Inflammatory macrophage treated with lipopolysaccharide for 1 hour (primary cell): ENCODE measurements at regions not wholly inside any gene's neighbourhood (a gene's known extent, or its start where the extent isn't known, plus 50 kb on each side); places are given as distances from the start of the nearest gene placed in this dataset.
"Not testable (repeated sequence)": the region's sequence is repeated elsewhere in the genome, so short reads cannot be mapped to it uniquely, and the experiment has no call there.

ENCODE experiments used
- DNase-seq, 2 donors: peaks; one replicate each; pipeline ENCODE4 v3.0.0-alpha.2; 2020 to 2022

DNA sequence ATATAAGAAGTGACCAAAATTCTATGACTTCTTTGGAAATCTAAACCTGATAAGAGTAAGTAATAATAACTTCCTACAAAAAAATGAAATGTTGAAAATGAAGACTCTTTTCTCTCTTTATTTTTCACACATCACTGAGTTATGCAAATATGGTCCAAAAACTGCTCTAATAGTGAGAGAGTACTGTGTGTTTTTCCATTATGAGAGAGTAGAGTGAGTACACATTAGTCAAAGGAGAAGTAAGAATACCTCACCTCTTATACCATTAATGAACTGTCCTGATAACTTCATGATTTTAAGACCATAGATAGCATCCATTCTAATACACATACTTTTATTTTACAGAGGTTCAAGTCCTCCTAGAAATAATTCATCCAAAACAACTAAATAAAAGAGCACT is 1310.2 kb downstream of the SI start:
- no peak for DNase-seq

DNA sequence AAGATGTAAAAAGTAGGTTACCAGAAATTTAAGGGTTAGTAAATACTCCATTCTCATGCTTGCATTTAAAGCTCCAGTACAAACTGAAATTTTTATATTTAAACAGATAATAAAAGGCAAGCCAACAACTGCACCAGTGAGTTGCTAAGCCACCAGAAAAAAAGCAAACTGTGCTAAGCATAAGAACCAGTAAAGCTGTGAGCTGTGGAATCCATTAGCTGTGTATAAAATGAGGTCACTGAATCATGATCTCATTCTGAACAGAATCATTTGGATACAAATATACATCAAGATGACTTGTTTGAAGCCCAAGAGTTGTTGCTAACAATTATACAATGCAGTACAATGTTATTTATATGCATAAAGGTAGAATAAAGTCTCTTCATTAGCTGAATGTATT is 1312.2 kb downstream of the SI start:
- no peak for DNase-seq

- DNase-seq = no peak
Observed at GRCh38 chr3:163753033-163753432, 1325.3 kb downstream of the SI start.

GRCh38 chr3:163745204-163745603 is 1333.1 kb downstream of the SI start:
- no peak for DNase-seq

DNA sequence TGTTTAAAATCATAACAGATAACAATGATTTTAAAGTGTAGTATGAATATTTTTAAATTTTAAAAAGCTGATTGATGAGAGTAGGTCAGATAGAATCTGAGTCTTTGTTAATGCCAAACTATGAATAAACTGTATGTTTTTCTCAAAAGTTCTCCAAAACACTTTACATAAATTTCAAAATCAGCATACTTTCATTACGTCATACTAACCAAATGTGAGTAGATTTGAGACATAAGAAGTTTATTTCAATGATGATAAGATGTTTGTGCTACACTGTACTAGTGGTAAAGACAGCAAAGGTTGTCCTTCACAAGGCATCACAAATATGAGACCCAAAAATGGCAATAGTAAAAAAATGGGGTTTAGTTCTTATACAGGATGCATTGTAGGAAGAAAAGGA is 1342.9 kb downstream of the SI start:
- no peak for DNase-seq

DNA sequence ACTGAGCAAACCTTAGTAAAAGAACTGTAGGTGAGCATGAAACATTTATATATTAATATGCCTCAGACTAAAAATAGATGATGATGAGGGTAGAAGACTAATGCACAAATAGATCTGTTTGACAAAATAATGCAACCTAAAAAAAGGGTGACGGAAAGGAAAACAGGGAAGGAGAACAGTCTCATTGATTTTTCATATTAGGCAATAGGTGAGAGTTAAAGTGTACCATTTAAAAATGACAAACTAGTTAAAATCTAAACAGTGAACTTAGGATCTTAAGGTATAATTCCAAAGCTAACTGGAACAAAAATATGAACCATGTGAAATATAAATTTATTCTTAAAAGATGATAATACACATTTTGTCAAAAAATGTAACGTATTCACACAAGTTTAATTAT is 1347.6 kb downstream of the SI start:
- no peak for DNase-seq

GRCh38 chr3:163726125-163726524 is 1352.2 kb downstream of the SI start:
- DNase-seq = no peak

DNA sequence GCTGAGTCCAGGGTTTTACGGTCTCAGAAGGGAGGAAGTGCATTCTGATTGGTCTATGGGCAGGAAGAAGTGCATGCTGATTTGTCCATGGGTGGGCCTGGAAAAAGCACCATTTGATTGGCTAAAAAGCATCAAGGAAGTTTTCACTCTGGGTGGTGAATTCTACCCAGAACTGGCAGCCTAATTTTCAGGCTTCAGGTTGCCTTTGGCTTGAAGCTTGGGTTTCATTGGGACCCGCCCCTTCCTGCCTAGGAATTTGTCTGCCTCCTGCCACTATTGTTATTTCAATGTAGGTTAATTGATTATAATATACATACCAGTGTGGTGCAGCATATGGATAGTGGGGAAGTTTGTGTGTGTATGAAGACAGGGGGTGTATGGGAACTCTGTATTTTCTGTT is 1355.9 kb downstream of the SI start:
- DNase-seq = no peak

DNA sequence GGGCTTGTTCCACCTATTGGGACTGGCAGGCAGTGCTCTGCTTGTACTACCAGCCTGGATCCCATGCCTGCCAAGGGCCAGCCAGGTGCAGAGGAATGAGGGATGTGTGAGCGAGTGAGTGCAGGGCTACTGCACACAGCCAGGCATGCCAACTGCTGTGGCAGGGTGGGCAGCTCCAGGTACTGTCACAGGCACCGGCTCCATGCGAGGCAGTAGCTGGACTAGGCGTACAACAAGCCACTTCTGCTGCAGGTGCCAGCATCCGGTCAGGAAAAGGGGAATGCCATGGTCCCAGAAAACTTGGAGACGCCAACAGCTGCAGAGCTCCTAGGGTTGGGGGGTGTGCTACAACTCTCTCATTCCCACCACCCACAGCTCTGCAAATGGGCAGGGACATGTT is 1356.7 kb downstream of the SI start:
- DNase-seq = no peak

DNA sequence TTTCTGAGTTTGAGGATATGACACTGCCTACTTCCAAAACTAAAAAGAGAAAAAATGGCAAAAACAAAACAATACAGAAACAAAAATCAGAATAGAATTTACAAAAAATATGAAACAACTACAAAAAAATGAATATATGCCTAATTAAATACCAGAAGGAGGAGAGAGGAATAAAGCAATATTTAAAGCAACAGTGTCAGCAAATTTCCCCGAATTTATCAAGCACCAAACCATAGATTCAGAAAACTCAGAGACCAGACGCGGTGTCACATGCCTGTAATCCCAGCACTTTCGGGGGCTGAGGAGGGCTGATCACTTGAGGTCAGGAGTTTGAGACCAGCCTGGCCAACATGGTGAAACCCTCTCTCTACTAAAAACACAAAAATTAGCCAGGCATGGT is 1360.9 kb downstream of the SI start:
- DNase-seq = no peak

GRCh38 chr3:163708428-163708827 is 1369.9 kb downstream of the SI start:
- DNase-seq = no peak

GRCh38 chr3:163707659-163708058 is 1370.6 kb downstream of the SI start:
- DNase-seq = no peak

DNA sequence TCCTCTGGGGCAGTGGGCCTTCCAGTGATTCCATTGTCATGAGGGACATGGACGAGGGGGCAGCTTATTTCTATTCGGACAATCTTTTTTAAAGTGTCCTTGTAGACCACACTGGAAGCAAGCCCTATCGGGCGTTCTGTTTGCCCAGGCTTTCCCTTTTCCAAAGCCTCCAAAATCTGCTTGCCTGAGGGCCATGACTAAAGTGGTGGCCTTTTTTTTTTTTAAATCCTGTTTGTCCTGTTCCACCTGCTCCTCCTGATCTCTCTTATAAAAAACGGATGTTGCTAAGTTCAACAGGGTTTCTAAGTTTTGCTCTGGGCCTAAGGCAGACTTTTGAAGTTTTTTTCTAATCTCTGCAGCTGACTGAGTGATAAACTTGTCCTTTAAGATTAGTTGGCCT is 1380.1 kb downstream of the SI start:
- DNase-seq = not testable (repeated sequence)

- DNase-seq = no peak
Observed at GRCh38 chr3:163692494-163692893, 1385.8 kb downstream of the SI start.

DNA sequence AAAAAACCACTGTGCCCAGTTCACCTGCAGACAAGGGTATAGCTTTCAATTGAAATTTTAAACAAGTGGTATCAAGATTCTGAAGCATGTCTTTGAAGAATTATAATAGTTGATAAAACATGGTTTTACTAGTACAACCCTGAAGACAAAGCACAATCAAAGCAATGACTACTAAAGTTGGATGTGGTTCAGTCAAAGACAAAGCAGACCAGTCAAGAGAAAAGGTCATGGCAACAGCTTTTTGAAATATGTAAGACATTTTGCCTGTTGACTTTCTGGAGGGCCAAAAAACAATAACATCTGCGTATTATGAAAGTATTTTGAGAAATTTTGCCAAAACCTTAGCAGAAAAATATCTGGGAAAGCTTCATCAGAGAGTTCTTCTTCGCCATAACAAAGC is 1393.6 kb downstream of the SI start:
- DNase-seq = no peak

- DNase-seq = no peak
Observed at GRCh38 chr3:163672954-163673353, 1405.3 kb downstream of the SI start.

DNA sequence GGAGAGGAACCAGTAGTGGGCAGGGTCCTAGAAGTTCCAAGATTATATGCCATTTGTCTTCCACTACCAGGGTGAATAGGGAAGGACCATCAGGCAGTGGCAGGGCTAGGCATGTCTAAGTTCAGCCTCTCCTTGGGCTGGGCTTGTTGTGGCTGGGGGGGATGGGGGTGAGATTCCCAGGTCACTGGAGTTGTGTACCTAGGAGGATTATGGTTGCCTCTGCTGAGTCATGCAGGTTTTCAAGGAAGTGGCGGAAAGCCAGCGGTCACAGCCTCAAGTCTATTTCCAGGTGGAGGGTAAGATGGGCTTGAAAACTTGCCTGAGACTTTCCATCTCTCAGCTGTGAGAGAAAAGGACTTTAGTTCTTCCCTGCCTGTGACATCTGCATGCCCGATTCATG is 1407.1 kb downstream of the SI start:
- no peak for DNase-seq

GRCh38 chr3:163664466-163664865 is 1413.8 kb downstream of the SI start:
- no peak for DNase-seq

- no peak for DNase-seq
Observed at GRCh38 chr3:163657088-163657487, 1421.2 kb downstream of the SI start.

DNA sequence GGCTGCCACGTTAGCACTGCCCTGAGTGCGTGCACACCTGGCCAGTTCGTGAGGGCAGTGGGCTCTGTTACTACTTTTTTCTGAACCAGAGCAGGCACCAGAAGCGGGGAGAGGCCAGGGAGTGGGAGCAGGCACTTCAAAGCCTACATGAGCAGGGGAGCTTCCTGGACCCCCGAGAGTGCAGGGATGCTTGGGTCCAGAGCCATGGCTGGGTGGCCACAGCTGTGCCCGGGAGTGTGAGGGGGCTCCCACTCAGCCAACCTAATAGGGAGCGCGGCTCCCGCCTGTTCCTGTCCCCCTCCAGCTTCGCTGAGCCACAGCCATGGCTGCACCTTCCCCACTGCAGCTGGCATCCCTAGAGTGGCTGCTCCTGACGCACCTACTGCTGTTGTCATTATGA is 1423.3 kb downstream of the SI start:
- no peak for DNase-seq

DNA sequence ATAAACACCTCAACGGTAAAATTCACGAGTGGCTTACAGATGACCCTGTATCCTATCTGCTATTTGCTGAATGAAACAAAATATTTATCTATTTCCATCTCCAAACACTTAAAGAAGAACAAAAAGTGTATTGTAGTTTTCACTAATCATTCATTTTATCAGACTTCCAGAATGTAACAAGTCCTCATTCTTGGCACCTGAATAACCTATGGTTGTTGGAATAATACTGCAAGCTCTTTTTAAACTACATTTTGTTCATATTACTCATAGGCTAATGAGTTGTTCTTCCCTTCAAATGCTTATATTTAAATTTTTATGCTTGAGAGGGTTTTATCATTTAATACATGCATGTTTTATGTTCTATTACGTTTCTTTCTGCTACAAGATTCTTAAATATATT is 1434.1 kb downstream of the SI start:
- DNase-seq = no peak

- DNase-seq = no peak
Observed at GRCh38 chr3:163632722-163633121, 1445.6 kb downstream of the SI start.

- no peak for DNase-seq
Observed at GRCh38 chr3:163626753-163627152, 1451.5 kb downstream of the SI start.

GRCh38 chr3:163622384-163622783 is 1455.9 kb downstream of the SI start:
- DNase-seq = no peak

- DNase-seq = no peak
Observed at GRCh38 chr3:163614886-163615285, 1463.4 kb downstream of the SI start.

GRCh38 chr3:163605915-163606314 is 1472.4 kb downstream of the SI start:
- no peak for DNase-seq
